ENCODE measurements at regions not wholly inside any gene's neighbourhood (a gene's known extent, or its start where the extent isn't known, plus 50 kb on each side); places are given as distances from the start of the nearest gene placed in this dataset.

DNA sequence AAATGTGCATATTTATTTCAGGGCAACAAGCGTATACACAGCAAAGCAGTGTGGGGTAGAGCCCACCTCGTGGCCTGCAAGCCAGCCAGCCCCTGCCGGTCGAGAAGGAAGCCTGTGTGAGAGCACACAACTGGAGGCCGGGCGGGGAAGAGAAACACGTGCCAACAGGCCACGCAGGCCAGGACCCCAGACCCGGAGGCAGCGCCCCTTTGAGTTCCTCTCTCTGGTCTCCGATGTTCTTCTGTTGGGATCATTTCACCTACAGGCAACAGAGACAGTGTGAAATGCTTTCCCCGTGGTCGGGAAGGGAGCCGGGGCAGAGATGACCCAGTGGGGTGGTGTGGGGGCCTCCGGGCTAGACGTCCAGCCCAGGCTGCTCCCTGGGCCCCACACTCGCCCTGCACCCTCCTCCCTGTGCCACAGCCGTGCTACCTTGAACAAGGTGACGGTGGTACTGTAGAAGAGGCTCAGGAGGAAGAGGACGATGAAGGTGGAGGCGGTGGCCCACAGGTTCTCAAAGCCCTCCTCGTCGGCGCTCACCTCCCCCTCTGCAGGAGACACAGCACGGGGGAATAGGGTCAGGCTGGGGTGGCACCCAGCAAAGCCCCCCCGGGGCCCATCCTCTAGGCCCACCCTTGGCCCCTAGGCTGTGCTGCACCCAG, 325.5 kb downstream of the TMEM121 start (continued):
- TF ChIP-seq, protein P1, sequence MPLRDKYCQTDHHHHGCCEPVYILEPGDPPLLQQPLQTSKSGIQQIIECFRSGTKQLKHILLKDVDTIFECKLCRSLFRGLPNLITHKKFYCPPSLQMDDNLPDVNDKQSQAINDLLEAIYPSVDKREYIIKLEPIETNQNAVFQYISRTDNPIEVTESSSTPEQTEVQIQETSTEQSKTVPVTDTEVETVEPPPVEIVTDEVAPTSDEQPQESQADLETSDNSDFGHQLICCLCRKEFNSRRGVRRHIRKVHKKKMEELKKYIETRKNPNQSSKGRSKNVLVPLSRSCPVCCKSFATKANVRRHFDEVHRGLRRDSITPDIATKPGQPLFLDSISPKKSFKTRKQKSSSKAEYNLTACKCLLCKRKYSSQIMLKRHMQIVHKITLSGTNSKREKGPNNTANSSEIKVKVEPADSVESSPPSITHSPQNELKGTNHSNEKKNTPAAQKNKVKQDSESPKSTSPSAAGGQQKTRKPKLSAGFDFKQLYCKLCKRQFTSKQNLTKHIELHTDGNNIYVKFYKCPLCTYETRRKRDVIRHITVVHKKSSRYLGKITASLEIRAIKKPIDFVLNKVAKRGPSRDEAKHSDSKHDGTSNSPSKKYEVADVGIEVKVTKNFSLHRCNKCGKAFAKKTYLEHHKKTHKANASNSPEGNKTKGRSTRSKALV (CRISPR knock-in tag; IDR thresholded peaks at IDR 0.05), result no peak
- TF ChIP-seq, protein P2, sequence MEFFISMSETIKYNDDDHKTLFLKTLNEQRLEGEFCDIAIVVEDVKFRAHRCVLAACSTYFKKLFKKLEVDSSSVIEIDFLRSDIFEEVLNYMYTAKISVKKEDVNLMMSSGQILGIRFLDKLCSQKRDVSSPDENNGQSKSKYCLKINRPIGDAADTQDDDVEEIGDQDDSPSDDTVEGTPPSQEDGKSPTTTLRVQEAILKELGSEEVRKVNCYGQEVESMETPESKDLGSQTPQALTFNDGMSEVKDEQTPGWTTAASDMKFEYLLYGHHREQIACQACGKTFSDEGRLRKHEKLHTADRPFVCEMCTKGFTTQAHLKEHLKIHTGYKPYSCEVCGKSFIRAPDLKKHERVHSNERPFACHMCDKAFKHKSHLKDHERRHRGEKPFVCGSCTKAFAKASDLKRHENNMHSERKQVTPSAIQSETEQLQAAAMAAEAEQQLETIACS (CRISPR knock-in tag; IDR thresholded peaks at IDR 0.05), result no peak
- TF ChIP-seq RFX1 (IDR thresholded peaks at IDR 0.05) (no peak), ARNTL (CRISPR knock-in tag; IDR thresholded peaks at IDR 0.05) (no peak), ATF7-NPFF (CRISPR knock-in tag; IDR thresholded peaks at IDR 0.05; ENCODE audit: low read depth) (no peak), ZNF883 (CRISPR knock-in tag; IDR thresholded peaks at IDR 0.05; ENCODE audit: not compliant biosample characterization) (no peak)
- TF ChIP-seq, protein P3, sequence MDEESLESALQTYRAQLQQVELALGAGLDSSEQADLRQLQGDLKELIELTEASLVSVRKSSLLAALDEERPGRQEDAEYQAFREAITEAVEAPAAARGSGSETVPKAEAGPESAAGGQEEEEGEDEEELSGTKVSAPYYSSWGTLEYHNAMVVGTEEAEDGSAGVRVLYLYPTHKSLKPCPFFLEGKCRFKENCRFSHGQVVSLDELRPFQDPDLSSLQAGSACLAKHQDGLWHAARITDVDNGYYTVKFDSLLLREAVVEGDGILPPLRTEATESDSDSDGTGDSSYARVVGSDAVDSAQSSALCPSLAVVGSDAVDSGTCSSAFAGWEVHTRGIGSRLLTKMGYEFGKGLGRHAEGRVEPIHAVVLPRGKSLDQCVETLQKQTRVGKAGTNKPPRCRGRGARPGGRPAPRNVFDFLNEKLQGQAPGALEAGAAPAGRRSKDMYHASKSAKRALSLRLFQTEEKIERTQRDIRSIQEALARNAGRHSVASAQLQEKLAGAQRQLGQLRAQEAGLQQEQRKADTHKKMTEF (CRISPR knock-in tag; IDR thresholded peaks at IDR 0.05), result no peak
- TF ChIP-seq, protein P4, sequence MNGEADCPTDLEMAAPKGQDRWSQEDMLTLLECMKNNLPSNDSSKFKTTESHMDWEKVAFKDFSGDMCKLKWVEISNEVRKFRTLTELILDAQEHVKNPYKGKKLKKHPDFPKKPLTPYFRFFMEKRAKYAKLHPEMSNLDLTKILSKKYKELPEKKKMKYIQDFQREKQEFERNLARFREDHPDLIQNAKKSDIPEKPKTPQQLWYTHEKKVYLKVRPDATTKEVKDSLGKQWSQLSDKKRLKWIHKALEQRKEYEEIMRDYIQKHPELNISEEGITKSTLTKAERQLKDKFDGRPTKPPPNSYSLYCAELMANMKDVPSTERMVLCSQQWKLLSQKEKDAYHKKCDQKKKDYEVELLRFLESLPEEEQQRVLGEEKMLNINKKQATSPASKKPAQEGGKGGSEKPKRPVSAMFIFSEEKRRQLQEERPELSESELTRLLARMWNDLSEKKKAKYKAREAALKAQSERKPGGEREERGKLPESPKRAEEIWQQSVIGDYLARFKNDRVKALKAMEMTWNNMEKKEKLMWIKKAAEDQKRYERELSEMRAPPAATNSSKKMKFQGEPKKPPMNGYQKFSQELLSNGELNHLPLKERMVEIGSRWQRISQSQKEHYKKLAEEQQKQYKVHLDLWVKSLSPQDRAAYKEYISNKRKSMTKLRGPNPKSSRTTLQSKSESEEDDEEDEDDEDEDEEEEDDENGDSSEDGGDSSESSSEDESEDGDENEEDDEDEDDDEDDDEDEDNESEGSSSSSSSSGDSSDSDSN (CRISPR knock-in tag; IDR thresholded peaks at IDR 0.05), result no peak

Measured in HepG2 (cell line).